ENCODE measurements at regions not wholly inside any gene's neighbourhood (a gene's known extent, or its start where the extent isn't known, plus 50 kb on each side); places are given as distances from the start of the nearest gene placed in this dataset.

DNA sequence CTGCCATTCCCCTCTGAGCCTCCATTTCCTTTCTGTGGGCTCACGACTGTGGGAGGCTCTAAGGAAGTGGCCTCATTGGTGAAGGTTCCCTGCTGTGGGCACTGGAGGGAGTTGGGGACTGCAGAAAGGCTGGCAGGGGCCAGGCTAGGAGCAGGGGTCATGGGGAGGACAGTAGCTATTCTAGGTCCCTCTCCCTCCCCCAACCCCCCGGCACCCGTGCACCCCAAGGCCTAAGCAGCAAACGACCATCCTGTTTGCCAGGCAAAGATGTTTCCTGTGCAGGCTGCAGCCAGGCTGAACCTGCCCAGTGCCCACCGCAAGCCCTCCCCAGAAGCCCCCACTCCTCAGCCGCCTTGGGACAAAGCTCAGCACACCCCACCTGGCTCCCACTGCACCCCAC lies 189.4 kb downstream of the MN1 start:
- H2BK12ac ChIP-seq (ENCODE audit: insufficient read length, low read depth, low read length): no peak overlapping the region
- no peak overlapping the region for H3K27ac ChIP-seq (ENCODE audit: insufficient read length, low read depth, low read length)
- H3K27ac Mint-ChIP-seq: no peak overlapping the region; a peak in 1 of 7 replicates
- H4K8ac ChIP-seq (replicated peaks; ENCODE audit: insufficient read length, low read depth, low read length): no peak overlapping the region
- no peak overlapping the region for H4K91ac ChIP-seq (ENCODE audit: insufficient read length, low read depth, low read length)
- no peaks in the 10 kb centered on the region for H3K79me2 ChIP-seq (ENCODE audit: insufficient read depth, low read length)
- peaks cover 14 to 33% of the 10 kb centered on the region in 2 experiments for H3K4me1 Mint-ChIP-seq
- H3K9me3 ChIP-seq (ENCODE audit: control insufficient read depth, low read depth, low read length): no peaks in the 10 kb centered on the region
- H4K5ac ChIP-seq (ENCODE audit: insufficient read length, low read depth, low read length): no peak overlapping the region
- WGBS (ENCODE audit: extremely low coverage, insufficient read length, low lambda C conversion rate): no CpG with 5 or more reads among the region's 6 CpGs
- no peak overlapping the region for H3K56ac ChIP-seq (ENCODE audit: insufficient read length, low read depth, low read length)
- H2BK5ac ChIP-seq (ENCODE audit: insufficient read length, low read length): no peak overlapping the region
- no peak overlapping the region for H3K4me2 ChIP-seq (ENCODE audit: insufficient read depth, insufficient read length, low read length)
- no peak overlapping the region for H3K4me3 Mint-ChIP-seq
- H3K79me1 ChIP-seq (ENCODE audit: insufficient read depth, low read depth, low read length, poor library complexity, severe bottlenecking): no peaks in the 10 kb centered on the region
- DNase-seq: no peak
- H3K36me3 Mint-ChIP-seq (ENCODE audit: insufficient read depth in 1 of 3, low read depth in 3 of 3): no peaks in the 10 kb centered on the region
- no peaks in the 10 kb centered on the region for H3K23me2 ChIP-seq (ENCODE audit: insufficient read length, low read depth, low read length, poor library complexity, severe bottlenecking)
- no peak overlapping the region for H3K14ac ChIP-seq (ENCODE audit: insufficient read depth, low read length)
- no peaks in the 10 kb centered on the region; the same call in 1 of the 2 replicates for H3K27me3 ChIP-seq (ENCODE audit: insufficient read depth, low read length)
- no peak overlapping the region for H2BK20ac ChIP-seq (ENCODE audit: low read depth, low read length, poor library complexity, severe bottlenecking)
- no peaks in the 10 kb centered on the region for H4K20me1 ChIP-seq (ENCODE audit: control insufficient read depth, insufficient read depth, insufficient read length)
- TF ChIP-seq, protein P1, sequence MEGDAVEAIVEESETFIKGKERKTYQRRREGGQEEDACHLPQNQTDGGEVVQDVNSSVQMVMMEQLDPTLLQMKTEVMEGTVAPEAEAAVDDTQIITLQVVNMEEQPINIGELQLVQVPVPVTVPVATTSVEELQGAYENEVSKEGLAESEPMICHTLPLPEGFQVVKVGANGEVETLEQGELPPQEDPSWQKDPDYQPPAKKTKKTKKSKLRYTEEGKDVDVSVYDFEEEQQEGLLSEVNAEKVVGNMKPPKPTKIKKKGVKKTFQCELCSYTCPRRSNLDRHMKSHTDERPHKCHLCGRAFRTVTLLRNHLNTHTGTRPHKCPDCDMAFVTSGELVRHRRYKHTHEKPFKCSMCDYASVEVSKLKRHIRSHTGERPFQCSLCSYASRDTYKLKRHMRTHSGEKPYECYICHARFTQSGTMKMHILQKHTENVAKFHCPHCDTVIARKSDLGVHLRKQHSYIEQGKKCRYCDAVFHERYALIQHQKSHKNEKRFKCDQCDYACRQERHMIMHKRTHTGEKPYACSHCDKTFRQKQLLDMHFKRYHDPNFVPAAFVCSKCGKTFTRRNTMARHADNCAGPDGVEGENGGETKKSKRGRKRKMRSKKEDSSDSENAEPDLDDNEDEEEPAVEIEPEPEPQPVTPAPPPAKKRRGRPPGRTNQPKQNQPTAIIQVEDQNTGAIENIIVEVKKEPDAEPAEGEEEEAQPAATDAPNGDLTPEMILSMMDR (conservative IDR thresholded peaks at IDR 0.05): no peak
- no peak overlapping the region for H2AFZ ChIP-seq (ENCODE audit: low read length)
- H3T11ph ChIP-seq (ENCODE audit: low read length): no peak overlapping the region
- H2BK15ac ChIP-seq (ENCODE audit: low read depth, low read length): no peak overlapping the region
- H3K18ac ChIP-seq (ENCODE audit: insufficient read length, low read depth, low read length): no peak overlapping the region
- H3K23ac ChIP-seq (ENCODE audit: insufficient read length, low read depth, low read length): no peak overlapping the region
- H3K27me3 Mint-ChIP-seq (ENCODE audit: low read depth): peaks cover 5% of the 10 kb centered on the region
- H3K9me3 Mint-ChIP-seq: no peaks in the 10 kb centered on the region; a peak in 2 of 5 replicates
- no peak overlapping the region for H3K4ac ChIP-seq (ENCODE audit: low read depth, low read length)
- H3K4me1 ChIP-seq (ENCODE audit: insufficient read depth, low read length): peaks cover 4% of the 10 kb centered on the region; the same call in 1 of the 2 replicates
- no peak overlapping the region for H2AK5ac ChIP-seq (ENCODE audit: insufficient read length, low read length)
- no peak overlapping the region for H2BK120ac ChIP-seq (ENCODE audit: low read depth, low read length, poor library complexity, severe bottlenecking)
- no peak overlapping the region for H3K9ac ChIP-seq (ENCODE audit: extremely low read depth, insufficient read length, low read length)
